ENCODE measurements at regions not wholly inside any gene's neighbourhood (a gene's known extent, or its start where the extent isn't known, plus 50 kb on each side); places are given as distances from the start of the nearest gene placed in this dataset.

- Histone ChIP-seq H3F3A (replicated peaks; ENCODE audit: insufficient read depth) (no peaks in the 10 kb centered on the region), H3K27me3 (ENCODE audit: insufficient read depth) (no peaks in the 10 kb centered on the region), H3K9ac (no peak overlapping the region), H3K4me3 (ENCODE audit: low read depth in 2 of 2, low read length in 1 of 2) (no peak overlapping the region), H3K36me3 (replicated peaks in 1 of 2; ENCODE audit: control insufficient read depth in 1 of 2, insufficient read depth in 2 of 2, low read length in 1 of 2) (no peaks in the 10 kb centered on the region), H2AFZ (ENCODE audit: low read depth) (no peak overlapping the region), H3K9me2 (no peaks in the 10 kb centered on the region), H3K79me2 (ENCODE audit: insufficient read depth) (no peaks in the 10 kb centered on the region), H3K9me3 (no peaks in the 10 kb centered on the region), H4K20me1 (ENCODE audit: insufficient read depth) (no peaks in the 10 kb centered on the region), H3K27ac (ENCODE audit: low read depth in 2 of 2, low read length in 1 of 2) (no peak overlapping the region), H3K4me2 (no peak overlapping the region), H3K4me1 (ENCODE audit: control insufficient read depth in 1 of 2, insufficient read depth in 2 of 2, low read depth in 1 of 2, low read length in 1 of 2) (peaks cover 0 to 11% of the 10 kb centered on the region in 2 experiments; a peak in 1 of 4 replicates)
- POLR2A ChIA-PET: no interaction called here
- TF ChIP-seq USF2 (IDR thresholded peaks at IDR 0.05; ENCODE audit: borderline replicate concordance, low read depth, low read length): no peak
- TF ChIP-seq FOXJ3 (CRISPR knock-in tag; IDR thresholded peaks at IDR 0.05): no peak
- no peak for TF ChIP-seq ZBTB33 (IDR thresholded peaks at IDR 0.05; ENCODE audit: borderline replicate concordance, low read depth)
- TF ChIP-seq, protein P1, sequence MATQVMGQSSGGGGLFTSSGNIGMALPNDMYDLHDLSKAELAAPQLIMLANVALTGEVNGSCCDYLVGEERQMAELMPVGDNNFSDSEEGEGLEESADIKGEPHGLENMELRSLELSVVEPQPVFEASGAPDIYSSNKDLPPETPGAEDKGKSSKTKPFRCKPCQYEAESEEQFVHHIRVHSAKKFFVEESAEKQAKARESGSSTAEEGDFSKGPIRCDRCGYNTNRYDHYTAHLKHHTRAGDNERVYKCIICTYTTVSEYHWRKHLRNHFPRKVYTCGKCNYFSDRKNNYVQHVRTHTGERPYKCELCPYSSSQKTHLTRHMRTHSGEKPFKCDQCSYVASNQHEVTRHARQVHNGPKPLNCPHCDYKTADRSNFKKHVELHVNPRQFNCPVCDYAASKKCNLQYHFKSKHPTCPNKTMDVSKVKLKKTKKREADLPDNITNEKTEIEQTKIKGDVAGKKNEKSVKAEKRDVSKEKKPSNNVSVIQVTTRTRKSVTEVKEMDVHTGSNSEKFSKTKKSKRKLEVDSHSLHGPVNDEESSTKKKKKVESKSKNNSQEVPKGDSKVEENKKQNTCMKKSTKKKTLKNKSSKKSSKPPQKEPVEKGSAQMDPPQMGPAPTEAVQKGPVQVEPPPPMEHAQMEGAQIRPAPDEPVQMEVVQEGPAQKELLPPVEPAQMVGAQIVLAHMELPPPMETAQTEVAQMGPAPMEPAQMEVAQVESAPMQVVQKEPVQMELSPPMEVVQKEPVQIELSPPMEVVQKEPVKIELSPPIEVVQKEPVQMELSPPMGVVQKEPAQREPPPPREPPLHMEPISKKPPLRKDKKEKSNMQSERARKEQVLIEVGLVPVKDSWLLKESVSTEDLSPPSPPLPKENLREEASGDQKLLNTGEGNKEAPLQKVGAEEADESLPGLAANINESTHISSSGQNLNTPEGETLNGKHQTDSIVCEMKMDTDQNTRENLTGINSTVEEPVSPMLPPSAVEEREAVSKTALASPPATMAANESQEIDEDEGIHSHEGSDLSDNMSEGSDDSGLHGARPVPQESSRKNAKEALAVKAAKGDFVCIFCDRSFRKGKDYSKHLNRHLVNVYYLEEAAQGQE (IDR thresholded peaks at IDR 0.05; ENCODE audit: low read depth, low read length): no peak
- no peak for TF ChIP-seq MEF2A (IDR thresholded peaks at IDR 0.05; ENCODE audit: borderline replicate concordance, low read depth)
- CTCF ChIA-PET: no interaction called here
- DNase-seq: no peak
Observed at GRCh38 chr2:5955921-5956320, 263.7 kb downstream of the SOX11 start.

GRCh38 chr2:5959836-5960820 is 267.9 kb downstream of the SOX11 start:
- H3K9me3 ChIP-seq: no peaks in the 10 kb centered on the region
- no peak overlapping the region for H2AFZ ChIP-seq (ENCODE audit: low read depth)
- 29% methylated on average over 6 of the region's 6 CpGs for WGBS (ENCODE audit: low lambda C conversion rate)
- CTCF ChIA-PET: no interaction called here
- POLR2A ChIA-PET: no interaction called here
- peaks cover 0 to 11% of the 10 kb centered on the region in 2 experiments; a peak in 1 of 4 replicates for H3K4me1 ChIP-seq (ENCODE audit: control insufficient read depth in 1 of 2, insufficient read depth in 2 of 2, low read depth in 1 of 2, low read length in 1 of 2)
- no peaks in the 10 kb centered on the region for H3K79me2 ChIP-seq (ENCODE audit: insufficient read depth)
- no peak overlapping the region for H3K27ac ChIP-seq (ENCODE audit: low read depth in 2 of 2, low read length in 1 of 2)
- no peaks in the 10 kb centered on the region for H3F3A ChIP-seq (replicated peaks; ENCODE audit: insufficient read depth)
- H3K4me2 ChIP-seq: no peak overlapping the region
- no peak overlapping the region for H3K4me3 ChIP-seq (ENCODE audit: low read depth in 2 of 2, low read length in 1 of 2)
- no peaks in the 10 kb centered on the region for H3K36me3 ChIP-seq (replicated peaks in 1 of 2; ENCODE audit: control insufficient read depth in 1 of 2, insufficient read depth in 2 of 2, low read length in 1 of 2)
- DNase-seq: no peak
- no peaks in the 10 kb centered on the region for H3K27me3 ChIP-seq (ENCODE audit: insufficient read depth)
- no peak overlapping the region for H3K9ac ChIP-seq
- H4K20me1 ChIP-seq (ENCODE audit: insufficient read depth): no peaks in the 10 kb centered on the region
- no peak for TF ChIP-seq SIN3A (IDR thresholded peaks at IDR 0.05; ENCODE audit: borderline replicate concordance, low read depth, low read length)
- TF ChIP-seq, protein P2, sequence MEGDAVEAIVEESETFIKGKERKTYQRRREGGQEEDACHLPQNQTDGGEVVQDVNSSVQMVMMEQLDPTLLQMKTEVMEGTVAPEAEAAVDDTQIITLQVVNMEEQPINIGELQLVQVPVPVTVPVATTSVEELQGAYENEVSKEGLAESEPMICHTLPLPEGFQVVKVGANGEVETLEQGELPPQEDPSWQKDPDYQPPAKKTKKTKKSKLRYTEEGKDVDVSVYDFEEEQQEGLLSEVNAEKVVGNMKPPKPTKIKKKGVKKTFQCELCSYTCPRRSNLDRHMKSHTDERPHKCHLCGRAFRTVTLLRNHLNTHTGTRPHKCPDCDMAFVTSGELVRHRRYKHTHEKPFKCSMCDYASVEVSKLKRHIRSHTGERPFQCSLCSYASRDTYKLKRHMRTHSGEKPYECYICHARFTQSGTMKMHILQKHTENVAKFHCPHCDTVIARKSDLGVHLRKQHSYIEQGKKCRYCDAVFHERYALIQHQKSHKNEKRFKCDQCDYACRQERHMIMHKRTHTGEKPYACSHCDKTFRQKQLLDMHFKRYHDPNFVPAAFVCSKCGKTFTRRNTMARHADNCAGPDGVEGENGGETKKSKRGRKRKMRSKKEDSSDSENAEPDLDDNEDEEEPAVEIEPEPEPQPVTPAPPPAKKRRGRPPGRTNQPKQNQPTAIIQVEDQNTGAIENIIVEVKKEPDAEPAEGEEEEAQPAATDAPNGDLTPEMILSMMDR (IDR thresholded peaks at IDR 0.05): no peak
- TF ChIP-seq, protein P3, sequence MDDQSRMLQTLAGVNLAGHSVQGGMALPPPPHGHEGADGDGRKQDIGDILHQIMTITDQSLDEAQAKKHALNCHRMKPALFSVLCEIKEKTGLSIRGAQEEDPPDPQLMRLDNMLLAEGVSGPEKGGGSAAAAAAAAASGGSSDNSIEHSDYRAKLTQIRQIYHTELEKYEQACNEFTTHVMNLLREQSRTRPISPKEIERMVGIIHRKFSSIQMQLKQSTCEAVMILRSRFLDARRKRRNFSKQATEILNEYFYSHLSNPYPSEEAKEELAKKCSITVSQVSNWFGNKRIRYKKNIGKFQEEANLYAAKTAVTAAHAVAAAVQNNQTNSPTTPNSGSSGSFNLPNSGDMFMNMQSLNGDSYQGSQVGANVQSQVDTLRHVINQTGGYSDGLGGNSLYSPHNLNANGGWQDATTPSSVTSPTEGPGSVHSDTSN (IDR thresholded peaks at IDR 0.05): no peak
- TF ChIP-seq RCOR1 (IDR thresholded peaks at IDR 0.05; ENCODE audit: low read length): peak; percentile 61
- no peak for TF ChIP-seq MEF2A (IDR thresholded peaks at IDR 0.05; ENCODE audit: borderline replicate concordance, low read depth)
- TF ChIP-seq NRF1 (IDR thresholded peaks at IDR 0.05; ENCODE audit: low read depth, low read length): no peak
- no peak for TF ChIP-seq CHD2 (IDR thresholded peaks at IDR 0.05; ENCODE audit: low read length, partially characterized antibody)
- H3K9me2 ChIP-seq: no peaks in the 10 kb centered on the region

All from SK-N-SH (cell line).